GM06990 (cell line): ENCODE measurements at regions not wholly inside any gene's neighbourhood (a gene's known extent, or its start where the extent isn't known, plus 50 kb on each side); places are given as distances from the start of the nearest gene placed in this dataset.
A peak's percentile ranks its signal among the peaks of the same experiment; 100 is the strongest.

Experiments used
- DNase-seq: peaks from one replicate; pipeline ENCODE4 v3.0.0-alpha.2; 2011; ENCODE audit not compliant: insufficient read length; ENCODE audit errors: extremely low read depth
- H3K27me3 ChIP-seq: replicated peaks from 2 replicates; pipeline ENCODE4 v1.6.0; 2011; ENCODE audit warnings: low read length; ENCODE audit not compliant: control insufficient read depth, insufficient read depth
- H3K36me3 ChIP-seq: 2 replicates; pipeline ENCODE4 v1.5.1; 2011; ENCODE audit warnings: low read length; ENCODE audit not compliant: control insufficient read depth, insufficient read depth
- H3K4me3 ChIP-seq: replicated peaks from 2 replicates; pipeline ENCODE4 v1.5.1; 2011; ENCODE audit warnings: low read depth, mild to moderate bottlenecking, control low read depth, low read length
- TF ChIP-seq, protein P1 (sequence below): IDR thresholded peaks from 2 replicates; pipeline ENCODE4 v1.5.1; 2011; ENCODE audit warnings: low read length, control low read depth, mild to moderate bottlenecking, inconsistent platforms; ENCODE audit not compliant: insufficient read depth, poor library complexity, severe bottlenecking

GRCh38 chr1:83794384-83794783 is 204.5 kb downstream of the TTLL7 start:
- no peak overlapping the region; the same call in 1 of the 2 replicates for H3K4me3 ChIP-seq

DNA sequence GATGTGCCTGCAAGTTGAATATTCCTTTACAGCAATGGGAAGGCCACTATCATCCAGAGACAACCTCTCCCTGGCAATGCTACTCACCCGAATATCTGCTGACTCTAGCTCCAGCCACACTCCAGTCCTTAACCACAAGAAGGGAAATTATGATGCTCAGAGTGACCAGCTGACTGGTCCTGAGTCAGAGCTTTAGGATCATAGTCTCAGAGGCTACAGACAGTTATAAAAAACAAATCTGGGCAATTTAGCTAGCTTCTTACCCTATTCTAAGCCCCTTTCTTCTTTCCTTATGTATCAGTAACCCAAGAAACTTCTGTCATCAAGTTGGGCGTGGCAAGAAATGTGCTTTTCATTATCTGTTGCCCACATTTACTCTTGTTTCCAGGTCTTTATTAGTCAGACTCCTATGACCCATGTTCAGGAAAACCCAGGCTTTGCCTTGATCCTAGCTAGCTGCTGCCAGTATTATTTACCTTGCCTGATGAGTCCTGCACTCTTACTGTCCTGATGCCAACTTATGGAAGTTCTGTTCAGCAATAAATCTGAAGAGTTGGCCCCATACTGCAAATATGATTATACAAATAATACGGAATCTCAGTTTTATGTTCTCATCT is 207.0 kb downstream of the TTLL7 start:
- TF ChIP-seq, protein P1, sequence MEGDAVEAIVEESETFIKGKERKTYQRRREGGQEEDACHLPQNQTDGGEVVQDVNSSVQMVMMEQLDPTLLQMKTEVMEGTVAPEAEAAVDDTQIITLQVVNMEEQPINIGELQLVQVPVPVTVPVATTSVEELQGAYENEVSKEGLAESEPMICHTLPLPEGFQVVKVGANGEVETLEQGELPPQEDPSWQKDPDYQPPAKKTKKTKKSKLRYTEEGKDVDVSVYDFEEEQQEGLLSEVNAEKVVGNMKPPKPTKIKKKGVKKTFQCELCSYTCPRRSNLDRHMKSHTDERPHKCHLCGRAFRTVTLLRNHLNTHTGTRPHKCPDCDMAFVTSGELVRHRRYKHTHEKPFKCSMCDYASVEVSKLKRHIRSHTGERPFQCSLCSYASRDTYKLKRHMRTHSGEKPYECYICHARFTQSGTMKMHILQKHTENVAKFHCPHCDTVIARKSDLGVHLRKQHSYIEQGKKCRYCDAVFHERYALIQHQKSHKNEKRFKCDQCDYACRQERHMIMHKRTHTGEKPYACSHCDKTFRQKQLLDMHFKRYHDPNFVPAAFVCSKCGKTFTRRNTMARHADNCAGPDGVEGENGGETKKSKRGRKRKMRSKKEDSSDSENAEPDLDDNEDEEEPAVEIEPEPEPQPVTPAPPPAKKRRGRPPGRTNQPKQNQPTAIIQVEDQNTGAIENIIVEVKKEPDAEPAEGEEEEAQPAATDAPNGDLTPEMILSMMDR: no peak
- Histone ChIP-seq H3K36me3 (no peaks in the 10 kb centered on the region), H3K27me3 (no peaks in the 10 kb centered on the region), H3K4me3 (no peak overlapping the region)
- DNase-seq: no peak

More at GRCh38 chr1:83794384-83794783, 204.5 kb downstream of the TTLL7 start:
- Histone ChIP-seq H3K36me3 (no peaks in the 10 kb centered on the region), H3K27me3 (no peaks in the 10 kb centered on the region)
- TF ChIP-seq, protein P1: no peak
- peak; percentile 11 for DNase-seq

DNA sequence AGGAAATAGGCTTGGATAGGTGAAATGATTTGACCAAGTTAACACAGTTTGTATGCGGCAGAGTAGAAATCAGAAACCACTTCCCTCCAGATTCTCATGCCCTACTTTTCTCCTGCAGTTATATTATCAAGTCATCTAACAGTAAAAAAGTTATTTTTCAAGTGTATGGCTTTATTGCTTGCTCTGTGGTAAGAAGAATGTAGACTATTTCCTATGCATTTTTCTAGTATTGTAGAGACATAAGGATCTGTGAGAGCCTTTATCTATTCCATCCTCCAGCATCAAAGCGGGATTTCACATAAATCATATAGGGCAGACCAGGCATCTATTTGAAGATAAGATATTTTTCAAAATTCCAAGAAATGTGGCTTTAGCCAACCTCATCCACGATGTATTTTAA is 208.5 kb downstream of the TTLL7 start:
- TF ChIP-seq, protein P1: no peak
- Histone ChIP-seq H3K36me3 (no peaks in the 10 kb centered on the region), H3K27me3 (no peaks in the 10 kb centered on the region), H3K4me3 (no peak overlapping the region)
- no peak for DNase-seq

GRCh38 chr1:83787246-83787998 is 211.5 kb downstream of the TTLL7 start:
- no peaks in the 10 kb centered on the region for H3K36me3 ChIP-seq
- TF ChIP-seq, protein P1: no peak
- no peak overlapping the region for H3K4me3 ChIP-seq
- H3K27me3 ChIP-seq: no peaks in the 10 kb centered on the region
- no peak for DNase-seq

GRCh38 chr1:83781667-83782066 is 217.3 kb downstream of the TTLL7 start:
- H3K4me3 ChIP-seq: no peak overlapping the region
- TF ChIP-seq, protein P1: no peak
- no peaks in the 10 kb centered on the region; the same call in 1 of the 2 replicates for H3K27me3 ChIP-seq
- no peak for DNase-seq
- H3K36me3 ChIP-seq: no peaks in the 10 kb centered on the region

- no peaks in the 10 kb centered on the region for H3K36me3 ChIP-seq
- DNase-seq: no peak
- TF ChIP-seq, protein P1: no peak
- no peaks in the 10 kb centered on the region; the same call in 1 of the 2 replicates for H3K27me3 ChIP-seq
- no peak overlapping the region for H3K4me3 ChIP-seq
Measured at GRCh38 chr1:83779565-83779964, 219.4 kb downstream of the TTLL7 start.
